Lung (tissue), 11 donors: ENCODE measurements at regions not wholly inside any gene's neighbourhood (a gene's known extent, or its start where the extent isn't known, plus 50 kb on each side); places are given as distances from the start of the nearest gene placed in this dataset.

ENCODE experiments used
- ATAC-seq: fragments of 200-7000 bp; cut with Tn5 transposase; one replicate; pipeline ENCODE4 v1.9.1; 2020; ENCODE audit warnings: moderate number of reproducible peaks; ENCODE audit not compliant: insufficient read depth, low FRiP score
- DNase-seq, 3 donors: peaks; one replicate each; pipeline ENCODE4 v3.0.0-alpha.2; 2013 to 2017
- H3K27ac ChIP-seq, 2 donors: one replicate each; pipeline ENCODE4 v1.5.1; 2013; ENCODE audit warnings: mild to moderate bottlenecking in 2 of 2, moderate library complexity in 2 of 2, control low read depth in 1 of 2, inconsistent platforms in 1 of 2, low read depth in 1 of 2, low read length in 1 of 2
- H3K27me3 ChIP-seq, 3 donors: one replicate each; pipeline ENCODE4 v1.5.1; 2013; ENCODE audit warnings: low read length in 2 of 3; ENCODE audit not compliant: control insufficient read depth in 3 of 3, insufficient read depth in 3 of 3
- H3K36me3 ChIP-seq, 4 donors: one replicate each; pipeline ENCODE4 v1.5.1; 2013; ENCODE audit warnings: low read length in 4 of 4, mild to moderate bottlenecking in 1 of 4, moderate library complexity in 1 of 4; ENCODE audit not compliant: control insufficient read depth in 4 of 4, insufficient read depth in 4 of 4
- H3K4me1 ChIP-seq, 5 donors: one replicate each; pipeline ENCODE4 v1.5.1; 2013; ENCODE audit warnings: low read length in 5 of 5, mild to moderate bottlenecking in 2 of 5, moderate library complexity in 1 of 5; ENCODE audit not compliant: control insufficient read depth in 5 of 5, insufficient read depth in 5 of 5
- H3K4me3 ChIP-seq: one replicate; pipeline ENCODE4 v1.5.1; 2013; ENCODE audit warnings: mild to moderate bottlenecking, control low read depth, moderate library complexity
- H3K9ac ChIP-seq, 2 donors: one replicate each; pipeline ENCODE4 v1.5.1; 2013; ENCODE audit warnings: low read length in 2 of 2, control low read depth in 1 of 2; ENCODE audit not compliant: insufficient read depth in 1 of 2
- H3K9me3 ChIP-seq, 4 donors: one replicate each; pipeline ENCODE4 v1.5.1; 2013; ENCODE audit warnings: low read length in 3 of 4, mild to moderate bottlenecking in 1 of 4, moderate library complexity in 1 of 4; ENCODE audit not compliant: control insufficient read depth in 4 of 4, insufficient read depth in 3 of 4
- CTCF ChIP-seq: IDR thresholded peaks from 2 replicates; pipeline ENCODE4 v1.5.1; 2012; ENCODE audit warnings: mild to moderate bottlenecking; ENCODE audit errors: control extremely low read depth, extremely low read depth
- WGBS, 2 donors: extraction: QIAGEN DNeasy Blood & Tissue Kit; methylation state at CpG; one replicate each; pipeline ENCODE4 v1.1.7; 2013; 5-methylcytosine and 5-hydroxymethylcytosine counted together
- donor health status: control.
- donor health status: control.
- donor health status: Bipolar disorder and iron deficiency.
- donor health status: healthy.
- donor health status: DM: yes; HTN: yes; CAD: no.

GRCh38 chr3:166451997-166452396 is 614.8 kb upstream of the BCHE start:
- H3K36me3 ChIP-seq, result no peaks in the 10 kb centered on the region
- no peaks in the 10 kb centered on the region for H3K4me1 ChIP-seq
- H3K9ac ChIP-seq, result no peak overlapping the region
- TF ChIP-seq CTCF, result no peak
- no peak overlapping the region for H3K4me3 ChIP-seq
- no peak overlapping the region for H3K27ac ChIP-seq
- no peaks in the 10 kb centered on the region for H3K27me3 ChIP-seq
- WGBS, 2 donors, result 74 to 76% methylated on average over 1 of the region's 1 CpG
- ATAC-seq (no peak), DNase-seq (no peak)
- H3K9me3 ChIP-seq, result no peaks in the 10 kb centered on the region

DNA sequence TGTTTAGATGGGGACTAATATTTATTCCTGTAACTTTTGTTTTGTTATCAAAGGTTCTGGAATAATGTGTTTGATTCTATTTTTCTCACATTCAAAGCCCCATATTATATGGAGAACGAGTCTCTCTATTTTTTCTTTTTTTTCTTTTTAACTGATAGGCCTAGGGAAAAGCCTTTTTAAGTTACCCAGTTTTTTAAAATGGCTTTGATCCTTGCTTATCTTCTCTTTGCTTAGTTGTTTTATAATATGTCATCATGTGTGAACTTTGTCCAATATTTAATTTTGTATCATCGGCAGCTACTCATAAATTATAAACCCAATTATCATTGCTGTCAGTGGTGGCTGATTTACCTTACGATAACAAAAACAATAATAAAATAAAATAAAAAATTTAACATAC is 610.3 kb upstream of the BCHE start:
- H3K9me3 ChIP-seq, result peaks cover 0 to 4% (median 0%) of the 10 kb centered on the region in 4 donors
- WGBS, 2 donors, result 70 to 89% methylated on average over 3 of the region's 3 CpGs
- TF ChIP-seq CTCF, result no peak
- no peak overlapping the region for H3K27ac ChIP-seq
- no peaks in the 10 kb centered on the region for H3K27me3 ChIP-seq
- no peak overlapping the region for H3K9ac ChIP-seq
- H3K4me1 ChIP-seq, result no peaks in the 10 kb centered on the region
- H3K4me3 ChIP-seq, result no peak overlapping the region
- DNase-seq (no peak), ATAC-seq (no peak)
- no peaks in the 10 kb centered on the region for H3K36me3 ChIP-seq

- no peaks in the 10 kb centered on the region for H3K27me3 ChIP-seq
- H3K36me3 ChIP-seq, result no peaks in the 10 kb centered on the region
- no peak for TF ChIP-seq CTCF
- no peak overlapping the region for H3K4me3 ChIP-seq
- peaks cover 0 to 4% (median 0%) of the 10 kb centered on the region in 4 donors for H3K9me3 ChIP-seq
- ATAC-seq (no peak), DNase-seq (peak in 2 of 3 donors; percentile 54 to 68)
- H3K4me1 ChIP-seq, result no peaks in the 10 kb centered on the region
- WGBS, 2 donors, result 51 to 72% methylated on average over 3 of the region's 3 CpGs
- no peak overlapping the region for H3K9ac ChIP-seq
- H3K27ac ChIP-seq, result no peak overlapping the region
Observed at GRCh38 chr3:166446986-166447385, 609.8 kb upstream of the BCHE start.

- Histone ChIP-seq H3K9me3 (peaks cover 0 to 4% (median 0%) of the 10 kb centered on the region in 4 donors), H3K4me3 (no peak overlapping the region), H3K36me3 (no peaks in the 10 kb centered on the region), H3K4me1 (no peaks in the 10 kb centered on the region), H3K27me3 (no peaks in the 10 kb centered on the region), H3K9ac (no peak overlapping the region), H3K27ac (no peak overlapping the region)
- no peak for ATAC-seq
- no peak for TF ChIP-seq CTCF
- no peak for DNase-seq
Observed at GRCh38 chr3:166446291-166446690, 609.1 kb upstream of the BCHE start.
